ENCODE measurements at regions not wholly inside any gene's neighbourhood (a gene's known extent, or its start where the extent isn't known, plus 50 kb on each side); places are given as distances from the start of the nearest gene placed in this dataset.

DNA sequence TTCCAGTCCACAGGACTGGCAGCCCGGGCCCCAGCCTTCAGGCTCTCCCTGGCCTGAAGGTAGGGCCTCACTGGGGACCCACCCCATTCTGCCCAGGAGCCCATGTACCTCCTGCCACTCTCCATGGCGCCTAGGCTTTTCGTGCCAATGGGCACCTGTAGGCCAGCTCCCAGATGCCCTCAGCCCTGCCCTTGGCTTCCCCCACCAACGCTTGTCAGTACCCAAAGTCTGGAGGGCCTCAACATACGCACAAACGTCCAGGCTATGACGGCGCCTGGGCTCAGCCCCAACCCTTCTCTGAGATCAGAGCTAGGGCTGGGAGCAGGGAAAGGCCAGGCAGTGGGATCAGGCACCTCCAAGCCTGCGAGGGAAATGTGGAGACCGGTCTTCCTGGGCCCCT is 816.9 kb upstream of the LUZP2 start:
- Mint-ChIP-seq H3K27ac (no peak overlapping the region), H3K36me3 (ENCODE audit: insufficient read depth) (no peaks in the 10 kb centered on the region), H3K27me3 (peaks cover 11% of the 10 kb centered on the region), H3K4me1 (ENCODE audit: low read depth) (peaks cover 4% of the 10 kb centered on the region), H3K9me3 (ENCODE audit: low read depth) (no peaks in the 10 kb centered on the region), H3K4me3 (ENCODE audit: low read depth) (no peak overlapping the region)
- TF ChIP-seq, protein P1, sequence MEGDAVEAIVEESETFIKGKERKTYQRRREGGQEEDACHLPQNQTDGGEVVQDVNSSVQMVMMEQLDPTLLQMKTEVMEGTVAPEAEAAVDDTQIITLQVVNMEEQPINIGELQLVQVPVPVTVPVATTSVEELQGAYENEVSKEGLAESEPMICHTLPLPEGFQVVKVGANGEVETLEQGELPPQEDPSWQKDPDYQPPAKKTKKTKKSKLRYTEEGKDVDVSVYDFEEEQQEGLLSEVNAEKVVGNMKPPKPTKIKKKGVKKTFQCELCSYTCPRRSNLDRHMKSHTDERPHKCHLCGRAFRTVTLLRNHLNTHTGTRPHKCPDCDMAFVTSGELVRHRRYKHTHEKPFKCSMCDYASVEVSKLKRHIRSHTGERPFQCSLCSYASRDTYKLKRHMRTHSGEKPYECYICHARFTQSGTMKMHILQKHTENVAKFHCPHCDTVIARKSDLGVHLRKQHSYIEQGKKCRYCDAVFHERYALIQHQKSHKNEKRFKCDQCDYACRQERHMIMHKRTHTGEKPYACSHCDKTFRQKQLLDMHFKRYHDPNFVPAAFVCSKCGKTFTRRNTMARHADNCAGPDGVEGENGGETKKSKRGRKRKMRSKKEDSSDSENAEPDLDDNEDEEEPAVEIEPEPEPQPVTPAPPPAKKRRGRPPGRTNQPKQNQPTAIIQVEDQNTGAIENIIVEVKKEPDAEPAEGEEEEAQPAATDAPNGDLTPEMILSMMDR (IDR thresholded peaks at IDR 0.05; ENCODE audit: unreplicated experiment): no peak
- DNase-seq (ENCODE audit: low spot score, unreplicated experiment): no peak

DNA sequence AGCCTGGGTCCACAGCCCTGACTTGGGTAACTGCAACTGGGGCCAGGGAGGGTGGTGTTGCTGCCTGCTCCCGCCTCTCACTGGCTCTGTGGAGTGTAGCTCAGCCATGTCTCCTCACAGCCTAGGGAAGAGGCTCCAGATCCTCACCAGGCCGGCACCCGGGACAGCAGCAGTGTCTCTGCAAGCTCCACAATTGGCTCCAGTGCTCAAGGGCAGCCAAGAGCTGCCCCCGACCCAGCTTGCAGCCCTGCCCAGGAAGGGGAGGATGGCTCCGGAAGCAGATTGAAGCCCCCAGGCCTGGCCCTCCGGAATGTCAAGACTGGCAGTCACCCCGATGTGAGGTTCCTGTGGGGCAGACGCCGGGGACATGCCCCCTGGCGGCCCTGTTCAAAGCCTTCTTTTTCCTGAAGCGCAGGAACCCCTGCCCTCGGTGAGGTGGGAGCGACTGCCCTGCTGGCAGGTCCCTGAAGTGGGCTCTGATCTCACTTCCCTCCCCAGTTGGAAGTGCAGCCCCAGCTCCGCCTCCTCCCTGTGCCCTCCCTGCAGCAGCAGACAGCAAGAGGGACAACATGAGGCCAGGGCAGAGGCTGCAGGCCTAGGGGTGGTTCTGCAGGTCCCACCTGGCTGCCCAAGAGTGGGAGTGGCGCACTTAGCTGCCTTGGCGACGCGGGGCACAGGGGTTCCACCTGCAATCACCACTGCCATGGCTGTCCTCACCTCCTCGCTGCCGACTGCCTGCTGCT is 816.2 kb upstream of the LUZP2 start:
- TF ChIP-seq, protein P1 (IDR thresholded peaks at IDR 0.05; ENCODE audit: unreplicated experiment): no peak
- DNase-seq (ENCODE audit: low spot score, unreplicated experiment): no peak
- no peaks in the 10 kb centered on the region for H3K36me3 Mint-ChIP-seq (ENCODE audit: insufficient read depth)
- H3K27me3 Mint-ChIP-seq: peaks cover 11% of the 10 kb centered on the region
- H3K27ac Mint-ChIP-seq: no peak overlapping the region
- peaks cover 7% of the 10 kb centered on the region for H3K4me1 Mint-ChIP-seq (ENCODE audit: low read depth)
- H3K4me3 Mint-ChIP-seq (ENCODE audit: low read depth): no peak overlapping the region
- no peaks in the 10 kb centered on the region for H3K9me3 Mint-ChIP-seq (ENCODE audit: low read depth)

DNA sequence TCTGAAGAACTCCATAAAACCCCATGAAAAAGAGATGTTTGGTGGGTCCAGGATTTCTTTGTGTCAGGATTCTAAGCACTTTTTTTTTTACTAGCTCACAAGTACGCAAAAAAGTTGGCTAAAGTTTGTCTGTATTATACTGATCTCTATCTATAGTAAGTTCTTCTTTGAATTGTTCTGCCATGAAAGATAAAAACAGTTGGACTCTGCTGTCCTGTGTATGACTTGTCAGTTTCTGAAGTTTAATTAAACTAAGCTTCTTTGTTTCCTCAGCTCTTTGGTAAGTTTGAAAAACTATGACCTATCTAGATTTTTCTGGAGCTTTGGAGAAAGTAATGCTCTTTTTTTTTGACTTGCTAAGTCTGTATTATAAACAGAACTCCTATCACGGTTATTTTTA is 812.2 kb upstream of the LUZP2 start:
- Mint-ChIP-seq H3K9me3 (ENCODE audit: low read depth) (no peaks in the 10 kb centered on the region), H3K27me3 (peaks cover 3% of the 10 kb centered on the region), H3K27ac (no peak overlapping the region)

DNA sequence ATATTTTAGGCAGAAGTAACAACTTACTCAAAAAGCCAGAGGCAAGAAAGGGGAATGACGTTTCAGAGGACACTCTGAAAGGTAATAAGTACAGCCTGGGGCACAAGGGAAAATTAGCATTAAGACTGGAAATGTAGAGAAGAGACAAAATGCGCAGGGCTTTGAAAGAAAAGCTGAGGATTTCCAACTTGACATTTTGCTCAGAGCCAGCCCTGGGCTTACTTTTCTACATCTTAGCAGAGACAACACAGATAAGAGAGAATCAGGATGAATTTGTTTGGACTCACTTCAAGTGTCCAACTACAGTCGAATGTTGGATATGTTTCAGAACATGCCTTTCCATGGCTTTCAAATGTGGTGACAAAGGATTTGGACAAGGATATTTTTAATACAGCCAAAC is 808.9 kb upstream of the LUZP2 start:
- H3K4me3 Mint-ChIP-seq (ENCODE audit: low read depth): no peak overlapping the region
- no peaks in the 10 kb centered on the region for H3K36me3 Mint-ChIP-seq (ENCODE audit: insufficient read depth)
- no peak overlapping the region for H3K27ac Mint-ChIP-seq
- H3K9me3 Mint-ChIP-seq (ENCODE audit: low read depth): no peaks in the 10 kb centered on the region
- DNase-seq (ENCODE audit: low spot score, unreplicated experiment): no peak
- TF ChIP-seq, protein P1 (IDR thresholded peaks at IDR 0.05; ENCODE audit: unreplicated experiment): no peak
- peaks cover 6% of the 10 kb centered on the region for H3K4me1 Mint-ChIP-seq (ENCODE audit: low read depth)
- H3K27me3 Mint-ChIP-seq: no peaks in the 10 kb centered on the region

More for the DNA sequence above, 812.2 kb upstream of the LUZP2 start:
- TF ChIP-seq, protein P1 (IDR thresholded peaks at IDR 0.05; ENCODE audit: unreplicated experiment): no peak
- Mint-ChIP-seq H3K4me3 (ENCODE audit: low read depth) (no peak overlapping the region), H3K36me3 (ENCODE audit: insufficient read depth) (no peaks in the 10 kb centered on the region), H3K4me1 (ENCODE audit: low read depth) (peaks cover 6% of the 10 kb centered on the region)
- DNase-seq (ENCODE audit: low spot score, unreplicated experiment): no peak

DNA sequence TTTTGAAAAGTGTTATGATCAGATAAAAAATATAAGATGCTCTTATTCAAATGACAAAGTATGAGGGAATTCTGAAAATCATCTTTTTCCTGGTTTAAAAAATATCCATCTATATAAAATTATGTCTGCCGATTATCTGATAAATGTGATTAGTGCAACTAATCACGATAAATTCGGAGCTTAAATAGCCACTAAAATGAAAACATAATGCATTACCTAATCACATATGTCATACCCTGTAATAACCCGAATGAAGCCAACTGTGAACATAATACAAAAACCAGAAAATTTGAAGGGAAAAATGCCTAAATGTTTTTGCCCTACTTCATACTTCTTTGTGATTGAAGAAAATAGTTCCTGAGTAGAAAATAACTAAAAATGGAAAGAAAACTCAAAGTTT is 808.4 kb upstream of the LUZP2 start:
- no peaks in the 10 kb centered on the region for H3K9me3 Mint-ChIP-seq (ENCODE audit: low read depth)
- H3K4me1 Mint-ChIP-seq (ENCODE audit: low read depth): peaks cover 6% of the 10 kb centered on the region
- no peak overlapping the region for H3K27ac Mint-ChIP-seq
- H3K27me3 Mint-ChIP-seq: no peaks in the 10 kb centered on the region
- DNase-seq (ENCODE audit: low spot score, unreplicated experiment): no peak
- TF ChIP-seq, protein P1 (IDR thresholded peaks at IDR 0.05; ENCODE audit: unreplicated experiment): no peak
- no peaks in the 10 kb centered on the region for H3K36me3 Mint-ChIP-seq (ENCODE audit: insufficient read depth)
- no peak overlapping the region for H3K4me3 Mint-ChIP-seq (ENCODE audit: low read depth)

Measured in progenitor cell of endocrine pancreas (in vitro differentiated cells).